HepG2 (cell line): ENCODE measurements at regions not wholly inside any gene's neighbourhood (a gene's known extent, or its start where the extent isn't known, plus 50 kb on each side); places are given as distances from the start of the nearest gene placed in this dataset.

Experiments used
- ATAC-seq: fragments of 200-7000 bp; cut with Tn5 transposase; 3 replicates; pipeline ENCODE4 v1.9.1; 2020; ENCODE audit warnings: mild to moderate bottlenecking, moderate library complexity
- BruUV-seq: library from RNA; stranded (reverse); fragments of 400-500 nt; replicated peaks from 2 replicates; lab custom pipeline; 2021; lab: Mats Ljungman, UMichigan
- CTCF ChIA-PET: fragments of 300-600 bp; formaldehyde crosslinking; extraction: SDS; loops from one replicate; lab custom pipeline; 2021; ENCODE audit warnings: low total read pairs, inconsistent platforms, low intra/inter-chr PET ratio; lab: Yijun Ruan, JAX
- POLR2A ChIA-PET: fragments of 350-600 bp; sonication (Branson Sonifier 250); formaldehyde crosslinking; loops from one replicate; lab custom pipeline; 2020; ENCODE audit warnings: antibody characterized with exemption, inconsistent platforms; lab: Yijun Ruan, JAX
- DNase-seq: peaks from one replicate; pipeline ENCODE4 v3.0.0-alpha.2; 2015; ENCODE audit warnings: low spot score
- FAIRE-seq: peaks from 3 replicates; lab custom pipeline; 2011; peaks lifted over from hg19 to GRCh38; lab: Jason Lieb, UNC
- H2AFZ ChIP-seq: one replicate; pipeline ENCODE4 v1.6.1; 2011; ENCODE audit warnings: low read length, inconsistent platforms
- H3K27ac ChIP-seq: fragments of 300-600 bp; 3 replicates; pipeline ENCODE4 v1.8.0; 2011; ENCODE audit warnings: mixed run types, mild to moderate bottlenecking, mixed read lengths, low read length, inconsistent platforms; ENCODE audit not compliant: insufficient read depth; ENCODE audit errors: extremely low read length
- H3K27me3 ChIP-seq, 2 experiments: fragments of 200-600 bp in 1 of 2; 2 replicates in 1 of 2; 3 replicates in 1 of 2; pipeline versions ENCODE4 v1.6.0 to v1.8.0; 2011; ENCODE audit warnings: low read length in 2 of 2, mild to moderate bottlenecking in 2 of 2, moderate library complexity in 2 of 2, inconsistent platforms in 1 of 2; ENCODE audit not compliant: insufficient read depth in 2 of 2, control insufficient read depth in 1 of 2
- H3K36me3 ChIP-seq, 2 experiments: fragments of 200-600 bp in 1 of 2; replicated peaks in 1 of 2; 2 replicates in 1 of 2; 3 replicates in 1 of 2; pipeline versions ENCODE4 v1.5.1 to v1.8.0; 2011; ENCODE audit warnings: low read length in 2 of 2, inconsistent platforms in 1 of 2; ENCODE audit not compliant: insufficient read depth in 2 of 2, control insufficient read depth in 1 of 2
- H3K4me1 ChIP-seq: 2 replicates; pipeline ENCODE4 v1.5.1; 2012; ENCODE audit warnings: low read length, inconsistent platforms; ENCODE audit not compliant: insufficient read depth
- H3K4me2 ChIP-seq: 2 replicates; pipeline ENCODE4 v1.6.0; 2011; ENCODE audit warnings: low read depth, low read length, inconsistent platforms
- H3K4me3 ChIP-seq, 3 experiments: fragments of 200-600 bp in 1 of 3; sonication (generic), shearing (Covaris generic) in 1 of 3; replicated peaks in 1 of 3; 2 replicates each; pipeline ENCODE4 v1.5.1; 2011 to 2016; ENCODE audit warnings: low read length in 3 of 3, inconsistent platforms in 2 of 3, low read depth in 2 of 3, mild to moderate bottlenecking in 2 of 3, control low read depth in 1 of 3, mixed read lengths in 1 of 3; ENCODE audit not compliant: insufficient read depth in 1 of 3
- H3K79me2 ChIP-seq: one replicate; pipeline ENCODE4 v1.6.1; 2011; ENCODE audit warnings: low read length, inconsistent platforms; ENCODE audit not compliant: insufficient read depth
- H3K9ac ChIP-seq: 2 replicates; pipeline ENCODE4 v1.6.0; 2011; ENCODE audit warnings: mild to moderate bottlenecking, low read depth, low read length, inconsistent platforms; ENCODE audit not compliant: insufficient read depth
- H3K9me3 ChIP-seq: 2 replicates; pipeline ENCODE4 v1.5.1; 2012; ENCODE audit warnings: mild to moderate bottlenecking, low read length
- H4K20me1 ChIP-seq: 2 replicates; pipeline ENCODE4 v1.6.0; 2011; ENCODE audit warnings: inconsistent platforms, mild to moderate bottlenecking, low read length, moderate library complexity; ENCODE audit not compliant: insufficient read depth
- FOXM1 ChIP-seq: sonication (generic); formaldehyde crosslinking; IDR thresholded peaks from 2 replicates; pipeline ENCODE4 v1.5.0; 2020; ENCODE audit warnings: missing genetic modification reagents
- FUBP1 ChIP-seq: sonication (generic); formaldehyde crosslinking; IDR thresholded peaks from 2 replicates; pipeline ENCODE4 v1.5.1; 2020; ENCODE audit warnings: missing genetic modification reagents, mild to moderate bottlenecking, borderline replicate concordance
- JDP2 ChIP-seq: sonication (generic); formaldehyde crosslinking; IDR thresholded peaks from 2 replicates; pipeline ENCODE4 v1.8.1; 2022; ENCODE audit warnings: missing genetic modification reagents, borderline replicate concordance
- UBTF ChIP-seq: sonication (generic); formaldehyde crosslinking; IDR thresholded peaks from 2 replicates; pipeline ENCODE4 v1.4.0; 2020; ENCODE audit warnings: mild to moderate bottlenecking, missing genetic modification reagents
- USF2 ChIP-seq, 2 experiments: sonication (generic) in 1 of 2; formaldehyde crosslinking in 1 of 2; IDR thresholded peaks; 2 replicates each; pipeline versions ENCODE4 v1.5.1 to v1.6.1; 2011 to 2020; ENCODE audit warnings: borderline replicate concordance in 1 of 2, low read depth in 1 of 2, low read length in 1 of 2, mild to moderate bottlenecking in 1 of 2, missing genetic modification reagents in 1 of 2, moderate library complexity in 1 of 2
- YEATS4 ChIP-seq: sonication (generic); formaldehyde crosslinking; IDR thresholded peaks from 2 replicates; pipeline ENCODE4 v1.4.0; 2020; ENCODE audit warnings: missing genetic modification reagents, borderline replicate concordance
- ZFP90 ChIP-seq: sonication (generic); formaldehyde crosslinking; IDR thresholded peaks from 2 replicates; pipeline ENCODE4 v1.8.0; 2022; ENCODE audit warnings: missing genetic modification reagents, mild to moderate bottlenecking, inconsistent platforms, borderline replicate concordance
- ZNF569 ChIP-seq: sonication (generic); formaldehyde crosslinking; IDR thresholded peaks from 2 replicates; pipeline ENCODE4 v1.5.0; 2020; ENCODE audit warnings: mild to moderate bottlenecking, missing genetic modification reagents, moderate library complexity, borderline replicate concordance
- WGBS: methylation state at CpG from one replicate; pipeline ENCODE4 v1.1.6; 2017; ENCODE audit warnings: low lambda C conversion rate; 5-methylcytosine and 5-hydroxymethylcytosine counted together
- in situ Hi-C: cut with HindIII; loops from 2 replicates; pipeline ENCODE4 v1.10.0; 2017; ENCODE audit warnings: low pct_unique_long_range_greater_than_20kb; ENCODE audit not compliant: extremely low pct_ligation_motif_present
- intact Hi-C: fragments of 100-400 bp; cut with micrococcal nuclease; formaldehyde crosslinking; loops from one replicate; pipeline ENCODE4 v1.10.0; 2022; ENCODE audit not compliant: unreplicated experiment

DNA sequence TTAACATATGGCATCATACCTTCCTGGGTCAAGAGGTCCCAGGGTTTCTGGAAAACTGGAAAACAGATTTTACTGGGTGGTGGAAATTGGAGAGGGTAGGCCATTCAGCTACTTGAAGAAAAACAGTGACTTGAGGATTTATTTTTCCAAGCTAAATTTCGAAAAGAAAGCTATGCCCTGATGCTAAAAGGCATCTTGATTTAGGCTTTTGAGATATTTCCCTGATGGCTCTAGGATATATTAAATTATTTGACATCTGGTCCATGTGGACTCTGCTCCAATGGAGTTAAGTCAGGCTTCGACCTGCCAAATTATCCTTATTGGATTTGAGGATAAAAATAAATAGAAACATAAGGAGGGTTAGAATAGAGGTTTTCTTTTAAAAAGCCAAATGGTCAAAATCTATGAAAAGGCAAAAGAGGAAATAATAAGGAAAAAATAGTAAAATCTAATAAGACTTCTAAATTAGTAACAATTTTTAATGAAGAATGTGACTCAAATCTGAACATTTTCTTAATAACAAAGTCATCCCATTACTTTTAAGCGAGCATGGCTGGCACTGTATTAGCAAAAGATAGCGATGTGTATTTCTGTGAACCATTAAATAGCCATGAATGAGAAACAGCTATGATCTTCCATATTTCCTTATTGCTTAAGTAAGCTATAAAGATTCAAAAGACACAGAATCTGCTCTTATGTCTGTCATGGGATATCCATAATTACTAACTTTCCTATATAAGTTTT is 190.0 kb upstream of the MIR17HG start:
- Histone ChIP-seq H3K4me1 (no peaks in the 10 kb centered on the region), H3K9ac (no peak overlapping the region), H3K9me3 (no peaks in the 10 kb centered on the region), H2AFZ (no peak overlapping the region), H3K36me3 (no peaks in the 10 kb centered on the region), H3K27me3 (no peaks in the 10 kb centered on the region), H3K27ac (no peak overlapping the region), H3K4me3 (no peak overlapping the region), H3K79me2 (no peaks in the 10 kb centered on the region), H3K4me2 (no peak overlapping the region), H4K20me1 (no peaks in the 10 kb centered on the region)
- ATAC-seq: no peak
- FAIRE-seq: no peak
- no peak for DNase-seq
- intact Hi-C loops (no loop called here), in situ Hi-C loops (no loop called here)
- POLR2A ChIA-PET: no interaction called here
- WGBS: 9% methylated on average over 4 of the region's 4 CpGs
- no TSS peak for BruUV-seq
- TF ChIP-seq JDP2 (CRISPR knock-in tag) (no peak), ZFP90 (CRISPR knock-in tag) (no peak), ZNF569 (no peak)
- CTCF ChIA-PET: interaction anchor here (0.9 kb wide), 1 partner anchor 23 kb away, joined by 3 read pairs; no protein-coding TSS in a partner anchor

DNA sequence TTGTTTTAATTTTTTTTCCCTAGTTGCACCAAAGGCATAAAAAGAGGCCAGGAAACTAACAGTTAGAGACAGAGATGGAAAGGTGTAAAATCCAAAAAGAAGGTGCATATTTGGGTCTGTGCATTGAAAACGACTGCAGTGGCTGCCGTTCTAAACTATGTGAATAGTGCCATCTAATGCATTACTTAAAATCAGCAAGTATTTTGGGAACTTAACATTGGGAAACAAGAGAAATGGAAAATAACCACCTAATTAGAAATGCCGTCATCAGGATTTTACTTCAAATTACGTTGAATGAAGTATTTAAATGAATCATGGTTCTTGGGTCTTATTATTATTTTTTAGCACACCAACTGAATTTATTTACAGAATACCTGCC is 189.5 kb upstream of the MIR17HG start:
- H3K9me3 ChIP-seq: no peaks in the 10 kb centered on the region
- in situ Hi-C loops: no loop called here
- H3K79me2 ChIP-seq: no peaks in the 10 kb centered on the region
- intact Hi-C loops: no loop called here
- DNase-seq (no peak), FAIRE-seq (no peak), ATAC-seq (no peak)
- POLR2A ChIA-PET: no interaction called here
- CTCF ChIA-PET: interaction anchor here (0.9 kb wide), 1 partner anchor 24 kb away, joined by 3 read pairs; no protein-coding TSS in a partner anchor
- no peak overlapping the region for H3K9ac ChIP-seq
- H3K4me3 ChIP-seq: no peak overlapping the region
- H3K4me2 ChIP-seq: no peak overlapping the region
- no peaks in the 10 kb centered on the region for H4K20me1 ChIP-seq
- no peak overlapping the region for H2AFZ ChIP-seq
- no peaks in the 10 kb centered on the region for H3K36me3 ChIP-seq
- H3K4me1 ChIP-seq: no peaks in the 10 kb centered on the region
- H3K27ac ChIP-seq: no peak overlapping the region
- H3K27me3 ChIP-seq: no peaks in the 10 kb centered on the region
- BruUV-seq: no TSS peak
- WGBS: 13% methylated on average over 4 of the region's 4 CpGs
- no peak for TF ChIP-seq UBTF (CRISPR knock-in tag)
- no peak for TF ChIP-seq FUBP1 (CRISPR knock-in tag)
- no peak for TF ChIP-seq USF2 (IDR thresholded peaks at IDR 0.05; ENCODE audit: low read depth, low read length)
- no peak for TF ChIP-seq USF2 (CRISPR knock-in tag; IDR thresholded peaks at IDR 0.05; ENCODE audit: borderline replicate concordance)
- no peak for TF ChIP-seq YEATS4 (CRISPR knock-in tag)
- TF ChIP-seq FOXM1 (CRISPR knock-in tag): no peak
